Spinal cord (tissue), 9 donors: ENCODE measurements at regions not wholly inside any gene's neighbourhood (a gene's known extent, or its start where the extent isn't known, plus 50 kb on each side); places are given as distances from the start of the nearest gene placed in this dataset.

Source experiments
- DNase-seq, 6 donors: peaks; one replicate each; pipeline versions ENCODE4 v3.0.0 to v3.0.0-alpha.2; 2013 to 2015; ENCODE audit warnings: low spot score in 6 of 6, low read depth in 4 of 6
- H3K27ac ChIP-seq: one replicate; pipeline ENCODE4 v1.5.1; 2013; ENCODE audit warnings: low read depth, low read length, control low read depth
- H3K27me3 ChIP-seq: one replicate; pipeline ENCODE4 v1.6.1; 2013; ENCODE audit warnings: low read length; ENCODE audit not compliant: control insufficient read depth, insufficient read depth
- H3K36me3 ChIP-seq: one replicate; pipeline ENCODE4 v1.6.1; 2013; ENCODE audit warnings: low read length; ENCODE audit not compliant: control insufficient read depth, insufficient read depth
- H3K4me1 ChIP-seq: one replicate; pipeline ENCODE4 v1.6.1; 2013; ENCODE audit warnings: low read length; ENCODE audit not compliant: control insufficient read depth, insufficient read depth
- H3K4me3 ChIP-seq: one replicate; pipeline ENCODE4 v1.5.1; 2013; ENCODE audit warnings: low read depth, low read length, control low read depth
- H3K9me3 ChIP-seq: one replicate; pipeline ENCODE4 v1.6.1; 2013; ENCODE audit warnings: low read length; ENCODE audit not compliant: control insufficient read depth, insufficient read depth
- WGBS: methylation state at CpG from one replicate; pipeline ENCODE4 v1.1.5; 2013; ENCODE audit warnings: missing lambda C conversion rate; ENCODE audit not compliant: insufficient coverage; 5-methylcytosine and 5-hydroxymethylcytosine counted together
- donor health status: healthy.

DNA sequence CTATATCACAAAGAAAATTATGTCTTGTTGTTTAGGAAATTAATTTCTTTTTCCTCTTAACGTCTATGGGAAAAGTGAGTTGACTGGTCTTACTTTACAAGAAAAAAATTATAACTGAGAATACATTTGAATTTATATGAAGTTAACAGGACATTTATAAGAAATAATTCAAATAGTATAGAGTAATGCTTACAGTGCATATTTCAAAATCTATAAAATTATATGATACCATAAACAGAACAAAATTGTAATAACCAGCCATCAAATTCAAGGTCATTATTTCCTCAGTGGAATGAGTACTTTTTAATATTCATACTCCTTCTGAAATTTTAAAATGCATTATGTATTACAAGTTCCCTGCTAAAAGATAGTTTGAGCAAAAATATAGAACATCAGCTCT is 884.5 kb downstream of the TECRL start:
- no CpG with 5 or more reads among the region's 1 CpG for WGBS
- Histone ChIP-seq H3K27me3 (no peaks in the 10 kb centered on the region), H3K4me3 (no peak overlapping the region), H3K27ac (no peak overlapping the region), H3K4me1 (no peaks in the 10 kb centered on the region), H3K9me3 (no peaks in the 10 kb centered on the region), H3K36me3 (no peaks in the 10 kb centered on the region)
- no peak for DNase-seq

DNA sequence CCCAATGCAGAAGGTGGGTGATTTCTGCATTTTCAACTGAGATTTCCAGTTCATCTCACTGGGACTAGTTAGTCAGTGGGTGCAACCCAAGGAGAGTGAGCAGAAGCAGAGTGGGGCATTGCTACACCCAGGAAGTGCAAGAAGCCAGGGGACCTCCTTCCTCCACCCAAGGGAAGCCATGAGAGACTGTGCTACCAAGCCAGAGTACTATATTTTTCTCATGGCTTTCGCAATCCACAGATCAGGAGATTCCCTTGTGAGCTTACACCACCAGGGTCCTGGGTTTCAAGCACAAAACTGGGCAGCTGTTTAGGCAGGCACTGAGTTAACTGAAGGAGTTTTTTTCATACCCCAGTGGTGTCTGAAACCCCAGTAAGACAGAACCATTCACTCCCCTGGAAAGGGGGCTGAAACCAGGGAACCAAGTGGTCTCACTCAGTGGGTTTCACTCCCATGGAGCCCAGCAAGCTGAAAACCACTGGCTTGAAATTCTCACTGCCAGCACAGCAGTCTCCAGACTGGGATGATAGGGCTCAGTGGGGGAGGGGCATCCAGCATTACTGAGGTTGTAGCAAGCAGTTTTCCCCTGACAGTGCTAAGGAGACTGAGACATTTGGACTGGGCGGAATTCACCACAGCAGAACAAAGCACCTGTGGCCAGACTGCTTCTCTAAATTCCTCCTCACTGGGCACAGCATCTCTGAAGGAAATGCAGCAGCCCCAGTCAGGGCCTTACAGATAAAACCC is 903.4 kb downstream of the TECRL start:
- H3K4me1 ChIP-seq = no peaks in the 10 kb centered on the region
- WGBS = 100% methylated on average over 1 of the region's 2 CpGs
- no peak for DNase-seq
- H3K36me3 ChIP-seq = no peaks in the 10 kb centered on the region
- no peak overlapping the region for H3K27ac ChIP-seq
- no peaks in the 10 kb centered on the region for H3K27me3 ChIP-seq
- peaks cover 1% of the 10 kb centered on the region for H3K9me3 ChIP-seq
- no peak overlapping the region for H3K4me3 ChIP-seq

DNA sequence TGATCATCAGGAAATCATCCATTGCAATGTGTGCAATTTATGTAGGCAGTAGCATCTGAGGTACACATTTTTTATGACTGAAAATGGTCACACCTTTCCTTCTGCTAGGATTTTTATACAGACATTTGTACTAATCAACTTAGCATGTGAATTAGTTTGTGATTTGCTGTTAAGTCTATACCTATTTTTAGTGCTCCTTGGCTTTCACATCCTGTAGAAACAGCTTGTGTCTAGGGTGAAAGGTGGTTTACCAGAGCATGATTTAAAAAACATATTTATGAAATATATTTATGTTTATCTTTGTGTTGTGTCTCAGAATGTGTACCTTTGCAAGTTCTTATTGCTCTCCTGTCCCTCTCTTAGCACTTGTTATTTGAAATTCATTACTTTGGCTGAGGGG is 916.0 kb downstream of the TECRL start:
- Histone ChIP-seq H3K36me3 (no peaks in the 10 kb centered on the region), H3K9me3 (no peaks in the 10 kb centered on the region), H3K4me3 (no peak overlapping the region), H3K4me1 (no peaks in the 10 kb centered on the region), H3K27me3 (no peaks in the 10 kb centered on the region), H3K27ac (no peak overlapping the region)
- no peak for DNase-seq

DNA sequence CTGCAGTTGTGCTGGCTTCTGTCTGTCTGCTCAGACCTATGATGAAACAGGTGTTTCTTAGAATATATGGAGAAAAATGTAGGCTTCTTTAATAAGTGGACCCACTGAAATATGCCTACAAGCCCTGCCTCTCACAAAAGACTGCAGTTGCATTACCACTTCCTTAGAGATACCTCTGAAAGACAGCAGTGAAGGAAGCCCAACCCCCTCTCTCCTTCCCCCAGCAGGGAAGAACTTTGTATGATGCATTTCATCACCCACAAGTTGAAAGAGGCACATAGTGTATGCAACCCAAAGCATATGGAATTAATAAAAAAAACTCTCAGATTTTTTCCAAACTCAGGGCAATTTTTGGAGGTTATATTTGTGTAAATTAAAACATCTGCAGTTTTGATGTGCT is 916.7 kb downstream of the TECRL start:
- DNase-seq = no peak
- H3K4me1 ChIP-seq = no peaks in the 10 kb centered on the region

DNA sequence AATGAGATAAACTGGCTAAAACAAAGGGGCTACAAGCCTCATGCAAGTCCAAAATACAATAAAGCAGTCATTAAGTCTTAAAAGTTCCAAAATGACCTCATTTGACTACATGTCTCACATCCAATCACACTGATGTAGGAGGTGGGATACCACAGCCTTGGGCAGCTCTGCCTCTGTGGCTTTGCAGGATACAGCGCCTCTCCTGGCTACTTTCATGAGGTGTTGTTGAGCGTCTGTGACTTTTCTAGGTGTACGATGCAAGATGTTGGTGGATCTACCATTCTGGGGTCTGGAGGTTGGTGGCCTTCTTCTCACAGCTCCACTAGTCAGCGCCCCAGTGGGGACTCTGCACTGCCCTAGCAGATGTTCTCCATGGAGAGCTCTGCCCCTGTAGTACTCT is 944.9 kb downstream of the TECRL start:
- 90% methylated on average over 4 of the region's 4 CpGs for WGBS
- no peak for DNase-seq
- no peak overlapping the region for H3K27ac ChIP-seq
- no peaks in the 10 kb centered on the region for H3K36me3 ChIP-seq
- H3K4me3 ChIP-seq = no peak overlapping the region
- H3K4me1 ChIP-seq = no peaks in the 10 kb centered on the region
- no peaks in the 10 kb centered on the region for H3K27me3 ChIP-seq
- H3K9me3 ChIP-seq = no peaks in the 10 kb centered on the region

More for the DNA sequence above, 916.7 kb downstream of the TECRL start:
- Histone ChIP-seq H3K9me3 (no peaks in the 10 kb centered on the region), H3K27ac (no peak overlapping the region), H3K36me3 (no peaks in the 10 kb centered on the region), H3K4me3 (no peak overlapping the region), H3K27me3 (no peaks in the 10 kb centered on the region)

DNA sequence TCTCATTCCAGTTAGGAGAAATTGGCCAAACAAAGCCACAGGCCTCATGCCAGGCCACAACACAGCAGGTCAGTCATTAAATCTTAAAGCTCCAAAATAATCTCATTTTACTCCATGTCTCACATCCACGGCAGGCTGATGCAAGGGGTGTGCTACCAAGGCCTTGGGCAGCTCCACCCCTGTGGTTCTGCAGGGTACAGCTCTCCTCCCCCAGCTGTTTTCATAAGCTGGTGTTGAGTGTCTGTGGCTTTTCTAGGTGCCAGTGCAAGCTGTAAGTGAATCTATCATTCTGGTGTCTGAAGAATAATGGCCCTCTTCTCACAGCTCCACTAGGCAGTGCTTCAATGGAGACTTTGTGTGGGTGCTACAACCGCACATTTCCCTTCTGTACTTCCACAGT is 949.2 kb downstream of the TECRL start:
- Histone ChIP-seq H3K36me3 (no peaks in the 10 kb centered on the region), H3K27me3 (no peaks in the 10 kb centered on the region), H3K4me3 (no peak overlapping the region), H3K9me3 (no peaks in the 10 kb centered on the region), H3K4me1 (no peaks in the 10 kb centered on the region), H3K27ac (no peak overlapping the region)
- no peak for DNase-seq
- WGBS = 100% methylated on average over 1 of the region's 2 CpGs

DNA sequence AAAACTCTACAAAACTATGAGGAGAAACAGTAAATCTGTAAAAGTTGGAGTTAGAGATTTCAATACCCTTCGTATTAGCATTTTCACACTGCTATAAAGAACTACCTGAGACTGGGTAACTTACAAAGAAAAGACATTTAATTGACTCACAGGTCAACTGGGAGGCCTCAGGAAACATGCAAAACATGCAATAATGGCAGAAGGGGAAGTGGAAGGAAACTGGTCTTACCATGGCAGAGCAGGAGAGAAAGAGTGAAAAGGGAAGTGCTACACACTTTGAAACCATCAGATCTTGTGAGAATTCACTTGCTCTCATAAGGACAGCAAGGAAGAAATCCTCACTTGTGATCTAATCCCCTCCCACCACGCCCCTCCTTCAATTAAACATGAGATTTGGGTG is 949.9 kb downstream of the TECRL start:
- no CpG with 5 or more reads among the region's 2 CpGs for WGBS
- H3K4me1 ChIP-seq = no peaks in the 10 kb centered on the region
- DNase-seq = no peak

DNA sequence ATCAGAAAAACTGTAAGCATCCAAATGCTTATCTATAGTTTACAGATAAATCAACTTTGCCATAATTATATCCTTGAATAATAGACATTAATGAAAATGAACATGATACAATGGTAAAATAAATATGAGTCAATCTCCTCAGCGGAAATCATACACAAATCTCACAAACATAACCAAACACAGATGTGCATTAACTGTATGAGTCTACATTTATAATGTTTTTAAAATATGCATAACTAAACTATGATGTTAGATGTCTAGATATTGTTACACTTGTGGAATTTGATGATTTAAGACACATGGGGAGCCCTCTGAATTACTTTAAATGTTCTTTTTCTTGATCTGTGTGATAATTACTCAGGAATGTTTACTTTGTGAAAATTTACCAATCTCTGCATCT is 951.2 kb downstream of the TECRL start:
- Histone ChIP-seq H3K4me3 (no peak overlapping the region), H3K27ac (no peak overlapping the region), H3K36me3 (no peaks in the 10 kb centered on the region), H3K9me3 (no peaks in the 10 kb centered on the region), H3K4me1 (no peaks in the 10 kb centered on the region), H3K27me3 (no peaks in the 10 kb centered on the region)
- DNase-seq = no peak
- WGBS = no CpG with 5 or more reads among the region's 1 CpG

More for the DNA sequence above, 949.9 kb downstream of the TECRL start:
- H3K9me3 ChIP-seq = no peaks in the 10 kb centered on the region
- H3K27ac ChIP-seq = no peak overlapping the region
- H3K4me3 ChIP-seq = no peak overlapping the region
- no peaks in the 10 kb centered on the region for H3K36me3 ChIP-seq
- H3K27me3 ChIP-seq = no peaks in the 10 kb centered on the region

DNA sequence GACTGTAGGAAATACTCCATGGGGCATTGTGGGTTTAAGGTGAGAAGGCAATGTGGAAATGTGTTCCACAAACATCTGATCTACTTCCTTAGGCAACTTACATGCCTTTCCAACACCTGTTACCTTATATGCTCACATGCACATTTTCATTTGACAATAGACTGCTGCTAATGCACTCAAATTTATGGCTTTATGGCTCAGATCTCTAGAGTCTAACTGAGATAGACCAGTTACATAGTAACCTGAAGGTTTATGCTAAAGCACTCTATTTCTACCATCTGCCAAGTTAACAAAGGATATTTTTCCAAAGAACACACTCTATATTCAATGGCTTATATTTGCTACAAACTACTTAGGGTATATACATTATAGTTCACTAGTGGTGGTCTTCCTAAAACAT is 969.0 kb downstream of the TECRL start:
- Histone ChIP-seq H3K36me3 (no peaks in the 10 kb centered on the region), H3K4me3 (no peak overlapping the region), H3K9me3 (no peaks in the 10 kb centered on the region), H3K4me1 (no peaks in the 10 kb centered on the region), H3K27me3 (no peaks in the 10 kb centered on the region), H3K27ac (no peak overlapping the region)
- DNase-seq = no peak

DNA sequence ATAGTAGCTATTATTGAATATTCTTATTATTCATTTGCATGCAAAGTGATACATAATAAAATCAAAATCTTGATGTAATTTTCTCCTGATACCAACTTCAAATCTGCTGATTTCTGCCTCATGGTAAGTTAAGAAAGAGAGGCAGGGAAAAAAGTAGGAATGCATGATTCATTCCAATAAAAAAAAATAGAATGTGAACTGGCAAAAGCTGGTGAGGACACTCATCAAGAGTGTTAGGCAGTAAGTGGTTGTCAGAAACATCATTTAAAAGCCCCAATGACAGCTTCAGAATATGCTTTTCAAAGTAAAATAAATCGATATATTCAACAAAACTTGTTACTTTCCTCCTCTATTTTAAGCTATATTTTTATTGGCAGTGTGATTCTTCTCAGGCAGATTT is 979.1 kb downstream of the TECRL start:
- Histone ChIP-seq H3K9me3 (no peaks in the 10 kb centered on the region), H3K4me3 (no peak overlapping the region), H3K27me3 (no peaks in the 10 kb centered on the region), H3K27ac (no peak overlapping the region), H3K4me1 (no peaks in the 10 kb centered on the region), H3K36me3 (no peaks in the 10 kb centered on the region)
- WGBS = no CpG with 5 or more reads among the region's 1 CpG
- DNase-seq = no peak
